K562 (cell line): ENCODE measurements at regions not wholly inside any gene's neighbourhood (a gene's known extent, or its start where the extent isn't known, plus 50 kb on each side); places are given as distances from the start of the nearest gene placed in this dataset.

Experiments used
- ATAC-seq: fragments of 200-7000 bp; cut with Tn5 transposase; 3 replicates; pipeline ENCODE4 v1.9.1; 2020; ENCODE audit warnings: moderate library complexity
- BruUV-seq: library from RNA; stranded (reverse); fragments of 400-500 nt; replicated peaks from 2 replicates; lab custom pipeline; 2021; lab: Mats Ljungman, UMichigan
- CTCF ChIA-PET: fragments of 300-600 bp; formaldehyde crosslinking; extraction: SDS; loops from one replicate; lab custom pipeline; 2021; ENCODE audit warnings: low intra/inter-chr PET ratio; lab: Yijun Ruan, JAX
- POLR2A ChIA-PET: fragments of 300-600, 350-650 bp; sonication (Branson Sonifier 250); formaldehyde crosslinking; extraction: SDS; loops from one replicate; lab custom pipeline; 2021; ENCODE audit warnings: antibody characterized with exemption, inconsistent platforms; lab: Yijun Ruan, JAX
- DNase-seq, 4 experiments: peaks; one replicate each; pipeline versions ENCODE4 v3.0.0 to v3.0.0-alpha.2; 2011 to 2018; ENCODE audit warnings: low spot score in 3 of 4, mixed read lengths in 3 of 4; ENCODE audit errors: extremely low read depth in 1 of 4
- FAIRE-seq: peaks from 2 replicates; lab custom pipeline; 2011; peaks lifted over from hg19 to GRCh38; lab: Jason Lieb, UNC
- H2AFZ ChIP-seq: 2 replicates; pipeline ENCODE4 v1.6.0; 2011; ENCODE audit warnings: low read depth, low read length, control low read depth, inconsistent platforms
- H3K27ac ChIP-seq: fragments of 200-600 bp; 3 replicates; pipeline ENCODE4 v1.8.0; 2011; ENCODE audit warnings: low read depth, mild to moderate bottlenecking, control low read depth, inconsistent platforms, low read length, moderate library complexity, mixed read lengths; ENCODE audit errors: extremely low read depth
- H3K27me3 ChIP-seq, 2 experiments: fragments of 300-600 bp in 1 of 2; 2 replicates in 1 of 2; 3 replicates in 1 of 2; pipeline versions ENCODE4 v1.6.0 to v1.8.0; 2011; ENCODE audit warnings: inconsistent platforms in 2 of 2, low read length in 2 of 2, mild to moderate bottlenecking in 1 of 2, mixed read lengths in 1 of 2, moderate library complexity in 1 of 2; ENCODE audit not compliant: control insufficient read depth in 2 of 2, insufficient read depth in 2 of 2
- H3K36me3 ChIP-seq: fragments of 300-600 bp; 3 replicates; pipeline ENCODE4 v1.8.0; 2011; ENCODE audit warnings: mild to moderate bottlenecking, low read length, inconsistent platforms; ENCODE audit not compliant: control insufficient read depth, insufficient read depth
- H3K4me1 ChIP-seq, 2 experiments: fragments of 200-600 bp in 1 of 2; replicated peaks in 1 of 2; 2 replicates in 1 of 2; 3 replicates in 1 of 2; pipeline versions ENCODE4 v1.5.1 to v1.8.0; 2011; ENCODE audit warnings: inconsistent platforms in 2 of 2, low read length in 2 of 2, mild to moderate bottlenecking in 1 of 2, mixed read lengths in 1 of 2, moderate library complexity in 1 of 2; ENCODE audit not compliant: control insufficient read depth in 2 of 2, insufficient read depth in 2 of 2
- H3K4me2 ChIP-seq: 2 replicates; pipeline ENCODE4 v1.6.1; 2011; ENCODE audit warnings: low read length, control low read depth, inconsistent platforms, mixed read lengths; ENCODE audit not compliant: insufficient read depth
- H3K4me3 ChIP-seq: fragments of 200-600 bp; sonication (generic), shearing (Covaris generic); 2 replicates; pipeline ENCODE4 v1.5.1; 2016; ENCODE audit warnings: control low read depth, inconsistent platforms
- H3K79me2 ChIP-seq: fragments of 200-600 bp; 3 replicates; pipeline ENCODE4 v1.8.0; 2011; ENCODE audit warnings: low read length, inconsistent platforms; ENCODE audit not compliant: control insufficient read depth, insufficient read depth
- H3K9ac ChIP-seq, 2 experiments: 2 replicates each; pipeline versions ENCODE4 v1.6.0 to v1.6.1; 2011; ENCODE audit warnings: low read depth in 2 of 2, low read length in 2 of 2, control low read depth in 1 of 2, inconsistent platforms in 1 of 2, mild to moderate bottlenecking in 1 of 2, mixed read lengths in 1 of 2; ENCODE audit not compliant: insufficient read depth in 1 of 2
- H3K9me1 ChIP-seq: one replicate; pipeline ENCODE4 v1.6.0; 2011; ENCODE audit warnings: inconsistent platforms, mild to moderate bottlenecking, low read length, moderate library complexity; ENCODE audit not compliant: control insufficient read depth, insufficient read depth
- H3K9me3 ChIP-seq: replicated peaks from 2 replicates; pipeline ENCODE4 v1.5.1; 2011; ENCODE audit warnings: low read depth, low read length, inconsistent platforms; ENCODE audit not compliant: control insufficient read depth, insufficient read depth
- H4K20me1 ChIP-seq: replicated peaks from 2 replicates; pipeline ENCODE4 v1.6.1; 2011; ENCODE audit warnings: low read length, inconsistent platforms, mixed read lengths; ENCODE audit not compliant: control insufficient read depth, insufficient read depth
- CEBPB ChIP-seq: fragments of 450-650 bp; IDR thresholded peaks from 2 replicates; pipeline ENCODE4 v1.6.1; 2016; ENCODE audit warnings: missing genetic modification characterization, missing compliant biosample characterization
- DIDO1 ChIP-seq: fragments of 450-650 bp; IDR thresholded peaks from 2 replicates; pipeline ENCODE4 v1.6.1; 2016; ENCODE audit warnings: low read depth, missing biosample characterization, missing genetic modification characterization
- ELF2 ChIP-seq: fragments of 250-450 bp; sonication (Bioruptor Pico); IDR thresholded peaks from 2 replicates; pipeline ENCODE4 v1.5.0; 2021; ENCODE audit warnings: mild to moderate bottlenecking
- FOXP1 ChIP-seq: sonication (generic); formaldehyde crosslinking; IDR thresholded peaks from 2 replicates; pipeline ENCODE4 v1.8.0; 2022; ENCODE audit warnings: mild to moderate bottlenecking, missing genetic modification reagents
- JUNB ChIP-seq: fragments of 450-650 bp; formaldehyde crosslinking; conservative IDR thresholded peaks from 2 replicates; pipeline ENCODE4 v1.4.0; 2020; ENCODE audit warnings: mild to moderate bottlenecking
- LARP7 ChIP-seq: fragments of 450-650 bp; IDR thresholded peaks from 2 replicates; pipeline ENCODE4 v1.6.1; 2016
- NCOA6 ChIP-seq: fragments of 450-650 bp; IDR thresholded peaks from 2 replicates; pipeline ENCODE4 v1.6.1; 2017; ENCODE audit warnings: mild to moderate bottlenecking
- RFX1 ChIP-seq: fragments of 450-650 bp; IDR thresholded peaks from 2 replicates; pipeline ENCODE4 v1.6.1; 2016; ENCODE audit warnings: mild to moderate bottlenecking, moderate library complexity
- SIN3B ChIP-seq: fragments of 450-650 bp; IDR thresholded peaks from 2 replicates; pipeline ENCODE4 v1.6.1; 2017; ENCODE audit warnings: low read depth, mild to moderate bottlenecking, moderate library complexity
- SMAD3 ChIP-seq: fragments of 450-650 bp; formaldehyde crosslinking; conservative IDR thresholded peaks from 2 replicates; pipeline ENCODE4 v1.4.0; 2020; ENCODE audit warnings: mild to moderate bottlenecking
- SMARCA4 ChIP-seq: fragments of 450-650 bp; IDR thresholded peaks from 2 replicates; pipeline ENCODE4 v1.6.1; 2016
- STAT5A ChIP-seq: IDR thresholded peaks from 2 replicates; pipeline ENCODE4 v1.6.1; 2012; ENCODE audit warnings: low read length, inconsistent platforms, borderline replicate concordance
- TRIM24 ChIP-seq, 2 experiments: fragments of 450-650 bp; IDR thresholded peaks; 2 replicates each; pipeline ENCODE4 v1.6.1; 2016
- ZNF224 ChIP-seq: sonication (generic); formaldehyde crosslinking; IDR thresholded peaks from 2 replicates; pipeline ENCODE4 v1.8.0; 2022; ENCODE audit warnings: mild to moderate bottlenecking, missing genetic modification reagents
- ZNF280B ChIP-seq: fragments of 250-450 bp; sonication (Bioruptor Pico); IDR thresholded peaks from 2 replicates; pipeline ENCODE4 v1.5.1; 2021; ENCODE audit warnings: mild to moderate bottlenecking
- ZNF398 ChIP-seq: fragments of 250-450 bp; sonication (Bioruptor Pico); IDR thresholded peaks from 2 replicates; pipeline ENCODE4 v1.8.0; 2021; ENCODE audit warnings: moderate library complexity, mild to moderate bottlenecking, inconsistent platforms
- ZNF436 ChIP-seq: fragments of 250-450, 450-650 bp; sonication (Bioruptor Pico); formaldehyde crosslinking; IDR thresholded peaks from 2 replicates; pipeline ENCODE4 v1.7.0; 2020; ENCODE audit warnings: mild to moderate bottlenecking
- ZNF584 ChIP-seq: fragments of 200-800 bp; sonication (Bioruptor generic); IDR thresholded peaks from 2 replicates; pipeline ENCODE4 v1.6.1; 2016; ENCODE audit warnings: low read depth, mild to moderate bottlenecking, missing genetic modification characterization, missing compliant biosample characterization
- WGBS: fragments of 100-300 bp; shearing (Covaris generic); methylation state at CpG from one replicate; pipeline ENCODE4 v1.1.6; 2016; ENCODE audit warnings: low coverage, mixed read lengths; ENCODE audit not compliant: insufficient coverage; ENCODE audit errors: missing lambda C conversion rate; 5-methylcytosine and 5-hydroxymethylcytosine counted together
- in situ Hi-C: fragments of 300-500 bp; cut with MboI; formaldehyde crosslinking; loops from 4 replicates; pipeline ENCODE4 v1.15.0; 2018; ENCODE audit warnings: inconsistent platforms, mixed read lengths
- intact Hi-C: fragments of 100-400 bp; cut with micrococcal nuclease; formaldehyde crosslinking; loops from 2 replicates; pipeline ENCODE4 v1.14.2; 2022

DNA sequence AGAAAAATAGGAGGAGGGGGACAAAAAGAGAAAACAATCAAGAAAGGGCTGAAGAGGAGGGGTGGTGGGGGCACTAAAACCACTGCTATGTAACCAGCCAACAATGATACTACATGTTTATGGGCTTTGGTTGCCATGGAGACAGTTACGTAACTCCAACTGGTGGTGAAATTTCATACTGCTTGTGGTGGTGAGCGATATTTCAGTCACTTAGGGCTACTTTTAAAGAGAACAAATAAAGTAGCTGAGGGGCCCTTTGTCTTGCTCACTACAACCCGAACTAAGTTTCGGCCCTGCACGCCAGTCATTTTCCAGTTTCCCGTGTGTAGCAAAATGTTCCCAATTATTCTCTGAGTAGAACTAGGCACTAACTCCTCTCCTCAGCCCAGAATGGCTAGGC is 275.2 kb upstream of the EDA2R start:
- BruUV-seq = no TSS peak
- TF ChIP-seq RFX1 (peak; percentile 75), CEBPB (tag) (0 out of 2 replicates have a peak, but pooled peaks have one; percentile 8), LARP7 (no peak)
- no peaks in the 10 kb centered on the region for H3K36me3 ChIP-seq
- FAIRE-seq (no peak), ATAC-seq (no peak), DNase-seq (no peak)
- H3K4me2 ChIP-seq = no peak overlapping the region
- H3K9ac ChIP-seq = no peak overlapping the region
- POLR2A ChIA-PET = no interaction called here
- H3K9me1 ChIP-seq = no peaks in the 10 kb centered on the region
- no peak overlapping the region for H3K4me3 ChIP-seq
- H3K4me1 ChIP-seq = no peaks in the 10 kb centered on the region
- no peaks in the 10 kb centered on the region for H3K79me2 ChIP-seq
- in situ Hi-C loops (no loop called here), intact Hi-C loops (no loop called here)
- no peaks in the 10 kb centered on the region for H4K20me1 ChIP-seq
- no peak overlapping the region for H2AFZ ChIP-seq
- no peak overlapping the region for H3K27ac ChIP-seq
- H3K27me3 ChIP-seq = no peaks in the 10 kb centered on the region
- CTCF ChIA-PET = no interaction called here
- WGBS = 0% methylated on average over 6 of the region's 6 CpGs
- H3K9me3 ChIP-seq = no peaks in the 10 kb centered on the region

DNA sequence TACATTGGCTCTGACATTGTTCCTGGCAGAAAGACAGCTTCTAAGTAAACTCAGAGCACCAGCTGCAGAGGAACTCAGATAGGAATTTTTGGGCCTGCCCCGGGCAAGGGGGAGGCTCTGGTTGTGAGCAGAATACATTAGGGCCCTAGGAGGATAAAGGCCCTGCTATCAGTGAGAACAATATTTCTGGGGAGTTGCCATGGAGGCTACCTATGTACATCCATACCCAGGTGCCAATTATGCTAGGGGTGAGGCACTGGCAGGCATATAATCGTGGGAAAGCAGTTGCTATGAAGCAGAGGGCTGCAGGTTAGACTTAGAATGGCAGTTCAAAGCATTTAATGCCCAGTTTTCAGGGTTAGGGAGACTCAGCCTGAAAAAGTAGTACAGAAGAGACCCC is 273.5 kb upstream of the EDA2R start:
- ChIA-PET CTCF (no interaction called here), POLR2A (no interaction called here)
- no peaks in the 10 kb centered on the region for H3K79me2 ChIP-seq
- TF ChIP-seq SMARCA4 = no peak
- TF ChIP-seq SMAD3 (CRISPR knock-in tag) = no peak
- no peak for TF ChIP-seq TRIM24 (IDR thresholded peaks at IDR 0.05)
- no peak for TF ChIP-seq ZNF224 (CRISPR knock-in tag)
- no peak for TF ChIP-seq ZNF280B (CRISPR knock-in tag)
- TF ChIP-seq FOXP1 (CRISPR knock-in tag) = no peak
- no peak for TF ChIP-seq JUNB (CRISPR knock-in tag)
- no peak for TF ChIP-seq ELF2 (CRISPR knock-in tag)
- TF ChIP-seq DIDO1 = no peak
- TF ChIP-seq SIN3B = no peak
- TF ChIP-seq NCOA6 = no peak
- no peak for TF ChIP-seq ZNF584 (CRISPR knock-in tag)
- TF ChIP-seq ZNF398 (CRISPR knock-in tag) = no peak
- TF ChIP-seq ZNF436 (CRISPR knock-in tag) = no peak
- TF ChIP-seq STAT5A = no peak

More for the DNA sequence above, 273.5 kb upstream of the EDA2R start:
- Histone ChIP-seq H3K4me2 (no peak overlapping the region), H3K4me1 (no peaks in the 10 kb centered on the region), H3K9me3 (no peaks in the 10 kb centered on the region), H3K9ac (no peak overlapping the region), H2AFZ (no peak overlapping the region), H3K36me3 (no peaks in the 10 kb centered on the region), H4K20me1 (no peaks in the 10 kb centered on the region), H3K27ac (no peak overlapping the region), H3K27me3 (no peaks in the 10 kb centered on the region), H3K9me1 (no peaks in the 10 kb centered on the region), H3K4me3 (no peak overlapping the region)
- intact Hi-C loops (no loop called here), in situ Hi-C loops (no loop called here)
- no TSS peak for BruUV-seq
- DNase-seq (no peak), FAIRE-seq (no peak), ATAC-seq (no peak)
- 3% methylated on average over 2 of the region's 2 CpGs for WGBS
